ENCODE measurements at regions not wholly inside any gene's neighbourhood (a gene's known extent, or its start where the extent isn't known, plus 50 kb on each side); places are given as distances from the start of the nearest gene placed in this dataset.

DNA sequence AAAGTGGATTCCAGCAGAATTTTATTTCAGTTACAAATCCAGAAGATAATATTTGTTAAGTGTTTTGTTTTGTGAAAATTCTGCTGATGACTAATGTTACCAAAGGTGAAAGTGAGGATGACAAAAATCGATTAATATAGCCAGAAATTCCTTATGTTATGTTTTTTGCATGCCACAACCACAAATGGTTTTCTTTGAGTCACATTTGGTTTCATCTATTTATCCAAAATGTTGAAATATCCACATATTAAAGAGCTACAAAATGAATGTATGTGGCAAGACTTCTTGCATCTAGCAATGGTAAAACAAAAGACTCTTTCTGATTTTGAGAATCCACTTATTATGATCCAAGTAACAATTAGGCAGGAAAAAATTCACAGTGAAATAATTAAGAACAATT, 150.1 kb upstream of the LRRC4C start:
- TF ChIP-seq, protein P1, sequence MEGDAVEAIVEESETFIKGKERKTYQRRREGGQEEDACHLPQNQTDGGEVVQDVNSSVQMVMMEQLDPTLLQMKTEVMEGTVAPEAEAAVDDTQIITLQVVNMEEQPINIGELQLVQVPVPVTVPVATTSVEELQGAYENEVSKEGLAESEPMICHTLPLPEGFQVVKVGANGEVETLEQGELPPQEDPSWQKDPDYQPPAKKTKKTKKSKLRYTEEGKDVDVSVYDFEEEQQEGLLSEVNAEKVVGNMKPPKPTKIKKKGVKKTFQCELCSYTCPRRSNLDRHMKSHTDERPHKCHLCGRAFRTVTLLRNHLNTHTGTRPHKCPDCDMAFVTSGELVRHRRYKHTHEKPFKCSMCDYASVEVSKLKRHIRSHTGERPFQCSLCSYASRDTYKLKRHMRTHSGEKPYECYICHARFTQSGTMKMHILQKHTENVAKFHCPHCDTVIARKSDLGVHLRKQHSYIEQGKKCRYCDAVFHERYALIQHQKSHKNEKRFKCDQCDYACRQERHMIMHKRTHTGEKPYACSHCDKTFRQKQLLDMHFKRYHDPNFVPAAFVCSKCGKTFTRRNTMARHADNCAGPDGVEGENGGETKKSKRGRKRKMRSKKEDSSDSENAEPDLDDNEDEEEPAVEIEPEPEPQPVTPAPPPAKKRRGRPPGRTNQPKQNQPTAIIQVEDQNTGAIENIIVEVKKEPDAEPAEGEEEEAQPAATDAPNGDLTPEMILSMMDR (conservative IDR thresholded peaks at IDR 0.05; ENCODE audit: low read length), result no peak
- no peak for TF ChIP-seq EZH2phosphoT487 (IDR thresholded peaks at IDR 0.05; ENCODE audit: borderline replicate concordance, low read depth, low read length)

All from OCI-LY7 (cell line).